Body of pancreas (tissue), 4 donors: ENCODE measurements at regions not wholly inside any gene's neighbourhood (a gene's known extent, or its start where the extent isn't known, plus 50 kb on each side); places are given as distances from the start of the nearest gene placed in this dataset.

ENCODE experiments used
- ATAC-seq: fragments of 150-250 bp; one replicate; pipeline ENCODE4 v1.9.1; 2016
- DNase-seq, 4 donors: peaks; one replicate each; pipeline ENCODE4 v3.0.0-alpha.2; 2019
- H3K27ac ChIP-seq, 4 donors: fragments of 200-600 bp; sonication (generic); 1 replicate in 3 of 4; 2 replicates in 1 of 4; pipeline versions ENCODE4 v1.5.1 to v1.6.1; 2016 to 2019; ENCODE audit warnings: mild to moderate bottlenecking in 1 of 4, mixed read lengths in 1 of 4, moderate library complexity in 1 of 4
- H3K27me3 ChIP-seq, 2 donors: fragments of 200-600 bp; sonication (generic); one replicate each; pipeline ENCODE4 v1.6.0; 2016; ENCODE audit warnings: mild to moderate bottlenecking in 1 of 2
- H3K36me3 ChIP-seq, 2 donors: fragments of 200-600 bp; sonication (generic); replicated peaks in 1 of 2; 2 replicates each; pipeline ENCODE4 v1.5.1; 2016; ENCODE audit warnings: low read depth in 2 of 2; ENCODE audit not compliant: insufficient read depth in 1 of 2
- H3K4me1 ChIP-seq: fragments of 200-600 bp; sonication (generic); one replicate; pipeline ENCODE4 v1.6.0; 2016
- H3K4me3 ChIP-seq, 2 donors: fragments of 200-600 bp; sonication (generic); 1 replicate in 1 of 2; 2 replicates in 1 of 2; pipeline ENCODE4 v1.5.1; 2016 to 2019
- H3K9me3 ChIP-seq, 3 donors: fragments of 200-600 bp; sonication (generic); 1 replicate in 2 of 3; 2 replicates in 1 of 3; pipeline ENCODE4 v1.5.1; 2016
- CTCF ChIP-seq, 7 experiments: fragments of 450-650 bp in 4 of 7; fragments of 200-600 bp in 3 of 7; sonication (generic) in 3 of 7; IDR thresholded peaks; one replicate each; pipeline ENCODE4 v1.5.1; 2016 to 2019; ENCODE audit warnings: antibody characterized with exemption in 7 of 7
- POLR2A ChIP-seq, 3 donors: fragments of 450-650 bp; IDR thresholded peaks; one replicate each; pipeline ENCODE4 v1.6.1; 2016; ENCODE audit warnings: antibody characterized with exemption in 3 of 3, mild to moderate bottlenecking in 2 of 3
- WGBS, 2 donors: methylation state at CpG; one replicate each; pipeline ENCODE4 v1.1.5; 2017; 5-methylcytosine and 5-hydroxymethylcytosine counted together
- intact Hi-C: fragments of 100-400 bp; cut with DNase I; formaldehyde crosslinking; loops from one replicate; pipeline ENCODE4 v1.15.1; 2023

- intact Hi-C loops: no loop called here
- H3K4me1 ChIP-seq: peaks cover 5% of the 10 kb centered on the region
- DNase-seq: no peak
- no peaks in the 10 kb centered on the region for H3K9me3 ChIP-seq
- H3K27me3 ChIP-seq: no peaks in the 10 kb centered on the region
- ATAC-seq: no peak
- no peak for TF ChIP-seq CTCF (IDR thresholded peaks at IDR 0.05)
- TF ChIP-seq POLR2A (IDR thresholded peaks at IDR 0.05): no peak
- H3K27ac ChIP-seq: no peak overlapping the region
- WGBS, 2 donors: 87 to 90% methylated on average over 12 of the region's 12 CpGs
- no peak overlapping the region for H3K4me3 ChIP-seq
- no peaks in the 10 kb centered on the region for H3K36me3 ChIP-seq
Measured at GRCh38 chr10:44005788-44006099, 357.1 kb upstream of the ZNF32 start.

GRCh38 chr10:44004913-44005787, 356.5 kb upstream of the ZNF32 start:
- Histone ChIP-seq H3K4me1 (no peaks in the 10 kb centered on the region), H3K9me3 (no peaks in the 10 kb centered on the region), H3K4me3 (no peak overlapping the region), H3K36me3 (no peaks in the 10 kb centered on the region), H3K27ac (no peak overlapping the region), H3K27me3 (no peaks in the 10 kb centered on the region)
- 89% methylated on average over 40 to 43 of the region's 43 CpGs for WGBS, 2 donors
- no peak for TF ChIP-seq CTCF (IDR thresholded peaks at IDR 0.05)
- no peak for TF ChIP-seq POLR2A (IDR thresholded peaks at IDR 0.05)
- ATAC-seq: no peak
- no peak for DNase-seq
- intact Hi-C loops: no loop called here

GRCh38 chr10:43998021-43998809, 349.5 kb upstream of the ZNF32 start:
- TF ChIP-seq CTCF (IDR thresholded peaks at IDR 0.05): no peak
- TF ChIP-seq POLR2A (IDR thresholded peaks at IDR 0.05): no peak
- no peaks in the 10 kb centered on the region for H3K36me3 ChIP-seq
- no peak overlapping the region for H3K4me3 ChIP-seq
- intact Hi-C loops: no loop called here
- WGBS, 2 donors: 75 to 88% methylated on average over 4 of the region's 4 CpGs
- H3K4me1 ChIP-seq: peaks cover 20% of the 10 kb centered on the region
- H3K27ac ChIP-seq: peak overlapping the region in 3 of 4 donors; percentile 22 to 68 (median 34)
- peak; percentile 75 for ATAC-seq
- no peaks in the 10 kb centered on the region for H3K27me3 ChIP-seq
- no peak for DNase-seq
- H3K9me3 ChIP-seq: no peaks in the 10 kb centered on the region

- ATAC-seq: no peak
- no peaks in the 10 kb centered on the region for H3K9me3 ChIP-seq
- 41 to 44% methylated on average over 3 of the region's 3 CpGs for WGBS, 2 donors
- H3K4me3 ChIP-seq: no peak overlapping the region
- intact Hi-C loops: no loop called here
- no peak for TF ChIP-seq POLR2A (IDR thresholded peaks at IDR 0.05)
- no peak for TF ChIP-seq CTCF (IDR thresholded peaks at IDR 0.05)
- H3K36me3 ChIP-seq: no peaks in the 10 kb centered on the region
- peak overlapping the region in 3 of 4 donors; percentile 22 to 68 (median 34) for H3K27ac ChIP-seq
- H3K27me3 ChIP-seq: no peaks in the 10 kb centered on the region
- peaks cover 20% of the 10 kb centered on the region for H3K4me1 ChIP-seq
- DNase-seq: no peak
Measured at GRCh38 chr10:43997330-43997729, 348.6 kb upstream of the ZNF32 start.
